ENCODE measurements at regions not wholly inside any gene's neighbourhood (a gene's known extent, or its start where the extent isn't known, plus 50 kb on each side); places are given as distances from the start of the nearest gene placed in this dataset.
A peak's percentile ranks its signal among the peaks of the same experiment; 100 is the strongest.

DNA sequence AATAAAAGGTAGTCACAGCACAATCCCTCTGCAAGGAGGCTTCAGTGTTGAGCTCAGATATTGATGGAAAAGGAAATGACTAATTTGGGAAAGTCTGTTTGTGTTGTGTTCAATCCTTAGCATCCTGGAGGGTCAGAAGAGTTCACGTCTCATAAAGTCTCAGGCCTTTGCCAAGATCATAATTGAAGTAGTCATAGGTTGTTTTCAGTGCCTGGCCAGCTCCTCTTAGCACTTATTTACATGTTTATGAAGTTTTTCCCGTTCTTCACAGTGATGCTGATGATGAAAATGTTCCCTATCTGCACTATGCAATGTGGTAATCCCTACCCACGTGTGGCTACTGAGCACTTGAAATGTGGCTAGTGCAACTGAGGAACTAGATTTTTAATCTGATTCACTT is 61.6 kb upstream of the TGFBR2 start:
- Histone ChIP-seq H3K79me2 (ENCODE audit: control insufficient read depth, insufficient read depth, low read length, unreplicated experiment) (no peaks in the 10 kb centered on the region), H3K4me1 (ENCODE audit: control insufficient read depth, insufficient read depth, low read length, unreplicated experiment) (peaks cover 18% of the 10 kb centered on the region), H3K27ac (ENCODE audit: low read depth, low read length) (peak overlapping the region; percentile 92), H3K27me3 (ENCODE audit: insufficient read depth, low read length) (no peaks in the 10 kb centered on the region), H2AFZ (ENCODE audit: low read length, unreplicated experiment) (no peak overlapping the region), H3K4me3 (ENCODE audit: low read depth, low read length) (no peak overlapping the region), H3K36me3 (ENCODE audit: insufficient read depth, low read length) (no peaks in the 10 kb centered on the region)

GRCh38 chr3:30546934-30547333 is 59.5 kb upstream of the TGFBR2 start:
- Histone ChIP-seq H3K79me2 (ENCODE audit: control insufficient read depth, insufficient read depth, low read length, unreplicated experiment) (no peaks in the 10 kb centered on the region), H2AFZ (ENCODE audit: low read length, unreplicated experiment) (no peak overlapping the region), H3K36me3 (ENCODE audit: insufficient read depth, low read length) (no peaks in the 10 kb centered on the region), H3K4me1 (ENCODE audit: control insufficient read depth, insufficient read depth, low read length, unreplicated experiment) (peaks cover 20% of the 10 kb centered on the region), H3K27me3 (ENCODE audit: insufficient read depth, low read length) (no peaks in the 10 kb centered on the region), H3K4me3 (ENCODE audit: low read depth, low read length) (no peak overlapping the region), H3K27ac (ENCODE audit: low read depth, low read length) (no peak overlapping the region)

DNA sequence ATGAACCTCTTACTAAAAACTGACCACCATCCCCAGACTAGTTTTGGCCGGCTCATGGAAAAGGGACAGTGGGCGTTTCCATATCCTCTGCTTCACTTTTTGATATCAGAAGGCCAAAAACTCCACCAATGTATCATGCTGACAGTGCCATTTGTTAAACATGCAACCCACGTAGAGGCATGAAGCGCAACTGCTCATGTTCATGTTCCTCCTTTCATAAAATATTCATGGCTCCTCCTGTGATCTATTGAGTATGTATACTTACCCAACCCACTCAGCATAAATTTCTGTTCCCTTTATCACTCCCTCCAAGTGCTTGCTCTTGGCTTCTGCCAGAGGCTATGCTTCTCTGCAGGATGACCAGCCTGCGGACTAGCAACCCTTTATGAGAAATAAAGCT is 58.7 kb upstream of the TGFBR2 start:
- Histone ChIP-seq H2AFZ (ENCODE audit: low read length, unreplicated experiment) (no peak overlapping the region), H3K36me3 (ENCODE audit: insufficient read depth, low read length) (no peaks in the 10 kb centered on the region), H3K27me3 (ENCODE audit: insufficient read depth, low read length) (no peaks in the 10 kb centered on the region), H3K27ac (ENCODE audit: low read depth, low read length) (no peak overlapping the region), H3K4me3 (ENCODE audit: low read depth, low read length) (no peak overlapping the region), H3K4me1 (ENCODE audit: control insufficient read depth, insufficient read depth, low read length, unreplicated experiment) (peaks cover 20% of the 10 kb centered on the region), H3K79me2 (ENCODE audit: control insufficient read depth, insufficient read depth, low read length, unreplicated experiment) (no peaks in the 10 kb centered on the region)

DNA sequence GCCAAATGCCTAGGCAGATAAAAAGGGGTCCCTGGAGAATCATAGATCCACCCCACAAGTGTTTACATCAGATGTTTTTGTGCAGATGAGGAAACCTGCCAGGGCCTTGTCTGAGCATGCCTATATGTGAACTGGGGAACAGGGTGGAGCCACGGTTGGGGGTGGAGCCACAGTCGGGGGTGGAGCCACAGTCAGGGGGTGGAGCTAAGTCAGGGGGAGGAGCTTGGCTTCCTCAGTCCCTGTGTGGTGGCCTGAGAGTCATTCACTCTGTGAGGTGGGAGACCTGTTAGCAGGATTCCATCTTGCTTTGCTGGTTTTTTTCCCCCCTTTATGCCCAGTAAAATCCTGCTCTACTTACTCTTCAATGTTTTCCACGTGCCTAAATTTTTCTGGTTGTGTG is 57.8 kb upstream of the TGFBR2 start:
- H3K27ac ChIP-seq (ENCODE audit: low read depth, low read length): no peak overlapping the region
- H3K36me3 ChIP-seq (ENCODE audit: insufficient read depth, low read length): no peaks in the 10 kb centered on the region
- H3K27me3 ChIP-seq (ENCODE audit: insufficient read depth, low read length): no peaks in the 10 kb centered on the region
- no peak overlapping the region for H3K4me3 ChIP-seq (ENCODE audit: low read depth, low read length)
- H2AFZ ChIP-seq (ENCODE audit: low read length, unreplicated experiment): no peak overlapping the region
- H3K79me2 ChIP-seq (ENCODE audit: control insufficient read depth, insufficient read depth, low read length, unreplicated experiment): no peaks in the 10 kb centered on the region
- H3K4me1 ChIP-seq (ENCODE audit: control insufficient read depth, insufficient read depth, low read length, unreplicated experiment): peaks cover 20% of the 10 kb centered on the region

DNA sequence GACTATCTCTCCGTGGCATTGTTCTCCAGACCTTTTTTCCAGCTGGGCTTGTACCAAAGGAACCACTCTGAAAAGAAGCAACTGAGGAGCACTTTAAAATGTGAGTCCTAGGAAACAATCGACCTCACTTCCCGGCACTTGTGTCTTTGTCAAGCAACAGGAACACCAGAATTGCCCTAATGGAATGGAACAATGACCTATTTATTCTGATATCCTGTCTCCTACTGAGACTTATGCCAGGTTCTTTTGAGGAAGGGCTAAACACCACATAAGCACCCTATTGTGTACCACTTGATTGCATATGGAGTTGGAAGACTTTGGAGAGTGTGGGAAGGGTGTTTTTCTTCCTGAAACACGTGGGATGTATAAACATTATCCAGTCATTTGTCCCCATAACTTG is 56.8 kb upstream of the TGFBR2 start:
- Histone ChIP-seq H3K4me1 (ENCODE audit: control insufficient read depth, insufficient read depth, low read length, unreplicated experiment) (peaks cover 16% of the 10 kb centered on the region), H3K27ac (ENCODE audit: low read depth, low read length) (no peak overlapping the region), H3K27me3 (ENCODE audit: insufficient read depth, low read length) (no peaks in the 10 kb centered on the region), H3K4me3 (ENCODE audit: low read depth, low read length) (no peak overlapping the region), H3K36me3 (ENCODE audit: insufficient read depth, low read length) (no peaks in the 10 kb centered on the region), H3K79me2 (ENCODE audit: control insufficient read depth, insufficient read depth, low read length, unreplicated experiment) (no peaks in the 10 kb centered on the region), H2AFZ (ENCODE audit: low read length, unreplicated experiment) (no peak overlapping the region)

DNA sequence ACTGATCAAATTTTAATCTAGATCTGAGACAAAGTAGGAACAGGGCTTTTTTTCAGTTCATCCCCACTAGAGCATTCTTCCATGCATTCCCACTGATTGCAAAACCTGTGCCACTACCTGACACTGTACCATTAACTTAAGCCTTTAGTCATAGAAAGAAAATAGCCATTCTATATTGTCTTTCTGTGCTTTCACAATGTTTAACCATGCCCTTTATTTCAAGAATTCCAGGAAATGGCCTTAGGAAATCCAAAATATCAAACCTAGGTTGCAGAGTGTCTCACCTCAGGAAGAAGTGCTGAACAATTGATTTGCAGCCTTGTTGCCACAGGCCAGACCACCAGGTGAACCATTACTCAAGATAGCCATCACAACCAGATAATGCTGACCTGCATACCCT is 56.2 kb upstream of the TGFBR2 start:
- H3K27me3 ChIP-seq (ENCODE audit: insufficient read depth, low read length): no peaks in the 10 kb centered on the region
- H2AFZ ChIP-seq (ENCODE audit: low read length, unreplicated experiment): no peak overlapping the region
- H3K4me1 ChIP-seq (ENCODE audit: control insufficient read depth, insufficient read depth, low read length, unreplicated experiment): peaks cover 11% of the 10 kb centered on the region
- H3K79me2 ChIP-seq (ENCODE audit: control insufficient read depth, insufficient read depth, low read length, unreplicated experiment): no peaks in the 10 kb centered on the region
- no peak overlapping the region for H3K4me3 ChIP-seq (ENCODE audit: low read depth, low read length)
- H3K36me3 ChIP-seq (ENCODE audit: insufficient read depth, low read length): no peaks in the 10 kb centered on the region
- no peak overlapping the region for H3K27ac ChIP-seq (ENCODE audit: low read depth, low read length)

DNA sequence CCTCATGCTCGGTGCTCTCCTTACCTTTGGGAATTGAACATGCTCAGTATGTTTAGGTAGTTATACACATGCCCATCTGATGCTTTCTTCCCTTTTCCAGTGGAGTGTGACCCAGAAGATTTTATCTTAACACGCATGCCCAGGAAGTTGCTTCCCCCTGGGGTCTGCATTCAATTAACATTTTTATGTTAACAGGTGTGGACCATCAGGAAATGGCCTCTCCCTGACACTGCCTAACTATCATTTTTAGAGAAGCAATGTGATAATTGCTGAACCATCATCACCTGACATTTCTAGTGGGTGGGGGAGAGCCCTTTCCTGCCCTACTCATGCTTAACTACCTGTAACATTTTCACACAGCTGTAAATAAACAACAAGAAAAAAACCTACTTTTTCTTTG is 55.1 kb upstream of the TGFBR2 start:
- Histone ChIP-seq H3K4me1 (ENCODE audit: control insufficient read depth, insufficient read depth, low read length, unreplicated experiment) (peaks cover 8% of the 10 kb centered on the region), H3K27me3 (ENCODE audit: insufficient read depth, low read length) (no peaks in the 10 kb centered on the region), H3K79me2 (ENCODE audit: control insufficient read depth, insufficient read depth, low read length, unreplicated experiment) (no peaks in the 10 kb centered on the region), H2AFZ (ENCODE audit: low read length, unreplicated experiment) (no peak overlapping the region), H3K36me3 (ENCODE audit: insufficient read depth, low read length) (no peaks in the 10 kb centered on the region), H3K4me3 (ENCODE audit: low read depth, low read length) (no peak overlapping the region), H3K27ac (ENCODE audit: low read depth, low read length) (no peak overlapping the region)

- no peaks in the 10 kb centered on the region for H3K79me2 ChIP-seq (ENCODE audit: control insufficient read depth, insufficient read depth, low read length, unreplicated experiment)
- no peak overlapping the region for H3K4me3 ChIP-seq (ENCODE audit: low read depth, low read length)
- H3K27ac ChIP-seq (ENCODE audit: low read depth, low read length): no peak overlapping the region
- H3K4me1 ChIP-seq (ENCODE audit: control insufficient read depth, insufficient read depth, low read length, unreplicated experiment): peaks cover 8% of the 10 kb centered on the region
- no peak overlapping the region for H2AFZ ChIP-seq (ENCODE audit: low read length, unreplicated experiment)
- no peaks in the 10 kb centered on the region for H3K36me3 ChIP-seq (ENCODE audit: insufficient read depth, low read length)
- no peaks in the 10 kb centered on the region for H3K27me3 ChIP-seq (ENCODE audit: insufficient read depth, low read length)
These were observed 54.5 kb upstream of the TGFBR2 start for GRCh38 chr3:30551927-30552326.

GRCh38 chr3:30553641-30554316 is 52.6 kb upstream of the TGFBR2 start:
- Histone ChIP-seq H3K79me2 (ENCODE audit: control insufficient read depth, insufficient read depth, low read length, unreplicated experiment) (no peaks in the 10 kb centered on the region), H3K4me1 (ENCODE audit: control insufficient read depth, insufficient read depth, low read length, unreplicated experiment) (peaks cover 8% of the 10 kb centered on the region), H3K27me3 (ENCODE audit: insufficient read depth, low read length) (no peaks in the 10 kb centered on the region), H3K36me3 (ENCODE audit: insufficient read depth, low read length) (no peaks in the 10 kb centered on the region), H3K27ac (ENCODE audit: low read depth, low read length) (no peak overlapping the region), H3K4me3 (ENCODE audit: low read depth, low read length) (no peak overlapping the region), H2AFZ (ENCODE audit: low read length, unreplicated experiment) (no peak overlapping the region)

DNA sequence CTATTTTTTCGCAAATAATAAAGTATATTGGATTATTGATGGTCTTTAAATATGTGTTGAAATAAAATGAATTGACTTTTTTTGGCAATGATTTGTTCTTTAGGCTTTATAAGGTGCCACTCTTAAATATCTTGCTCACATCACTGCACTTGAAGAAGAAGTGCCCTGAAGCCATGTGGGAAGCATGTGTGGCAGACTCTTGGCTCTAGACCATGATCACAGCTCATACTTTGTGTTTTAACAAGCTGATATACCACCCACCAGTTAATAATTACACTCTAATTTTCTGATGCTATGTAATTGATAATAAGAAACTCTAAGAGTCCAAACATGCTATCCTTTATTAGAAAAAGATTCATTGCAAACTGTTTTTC is 52.1 kb upstream of the TGFBR2 start:
- no peaks in the 10 kb centered on the region for H3K36me3 ChIP-seq (ENCODE audit: insufficient read depth, low read length)
- H2AFZ ChIP-seq (ENCODE audit: low read length, unreplicated experiment): no peak overlapping the region
- peaks cover 8% of the 10 kb centered on the region for H3K4me1 ChIP-seq (ENCODE audit: control insufficient read depth, insufficient read depth, low read length, unreplicated experiment)
- H3K27ac ChIP-seq (ENCODE audit: low read depth, low read length): no peak overlapping the region
- no peak overlapping the region for H3K4me3 ChIP-seq (ENCODE audit: low read depth, low read length)
- H3K79me2 ChIP-seq (ENCODE audit: control insufficient read depth, insufficient read depth, low read length, unreplicated experiment): no peaks in the 10 kb centered on the region
- no peaks in the 10 kb centered on the region for H3K27me3 ChIP-seq (ENCODE audit: insufficient read depth, low read length)

DNA sequence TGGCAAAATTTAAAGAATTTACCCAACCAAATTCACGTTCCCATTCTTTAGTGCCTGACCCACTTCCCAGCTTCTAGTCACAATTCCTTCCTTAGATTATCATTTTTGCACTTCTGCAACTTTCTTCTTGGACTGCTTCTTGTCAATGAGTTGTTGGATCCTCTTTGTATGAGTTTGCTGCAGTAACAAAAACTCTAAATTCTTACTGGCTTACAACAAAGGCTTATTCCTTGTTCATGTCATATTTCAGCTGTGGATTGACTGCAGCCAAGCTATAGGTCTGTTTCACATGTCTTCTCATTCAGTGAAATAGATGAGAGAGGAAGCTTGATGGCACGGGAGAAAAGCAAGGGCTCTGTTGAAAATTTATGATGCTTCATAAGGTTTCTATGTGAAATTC is 50.4 kb upstream of the TGFBR2 start:
- Histone ChIP-seq H2AFZ (ENCODE audit: low read length, unreplicated experiment) (no peak overlapping the region), H3K4me3 (ENCODE audit: low read depth, low read length) (no peak overlapping the region), H3K27me3 (ENCODE audit: insufficient read depth, low read length) (no peaks in the 10 kb centered on the region), H3K36me3 (ENCODE audit: insufficient read depth, low read length) (no peaks in the 10 kb centered on the region), H3K79me2 (ENCODE audit: control insufficient read depth, insufficient read depth, low read length, unreplicated experiment) (no peaks in the 10 kb centered on the region), H3K4me1 (ENCODE audit: control insufficient read depth, insufficient read depth, low read length, unreplicated experiment) (peaks cover 6% of the 10 kb centered on the region), H3K27ac (ENCODE audit: low read depth, low read length) (no peak overlapping the region)
